ENCODE measurements at regions not wholly inside any gene's neighbourhood (a gene's known extent, or its start where the extent isn't known, plus 50 kb on each side); places are given as distances from the start of the nearest gene placed in this dataset.
"Not testable (repeated sequence)": the region's sequence is repeated elsewhere in the genome, so short reads cannot be mapped to it uniquely, and the experiment has no call there.

DNA sequence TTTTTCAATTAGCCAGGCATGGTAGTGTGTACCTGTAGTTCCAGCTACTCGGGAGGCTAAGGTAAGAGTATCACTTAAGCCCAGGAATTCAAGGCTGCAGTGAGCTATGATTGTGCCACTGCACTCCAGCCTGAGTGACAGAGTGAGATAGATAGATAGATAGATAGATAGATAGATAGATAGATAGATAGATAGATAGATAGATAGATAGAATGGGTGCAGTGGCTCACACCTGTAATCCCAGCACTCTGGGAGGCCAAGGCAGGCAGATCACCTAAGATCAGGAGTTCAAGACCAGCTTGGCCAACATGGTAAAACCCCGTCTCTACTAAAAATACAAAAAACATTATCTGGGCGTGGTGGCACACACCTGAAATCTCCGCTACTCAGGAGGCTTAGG lies 85.6 kb upstream of the CAB39 start:
- TF ChIP-seq, protein P1, sequence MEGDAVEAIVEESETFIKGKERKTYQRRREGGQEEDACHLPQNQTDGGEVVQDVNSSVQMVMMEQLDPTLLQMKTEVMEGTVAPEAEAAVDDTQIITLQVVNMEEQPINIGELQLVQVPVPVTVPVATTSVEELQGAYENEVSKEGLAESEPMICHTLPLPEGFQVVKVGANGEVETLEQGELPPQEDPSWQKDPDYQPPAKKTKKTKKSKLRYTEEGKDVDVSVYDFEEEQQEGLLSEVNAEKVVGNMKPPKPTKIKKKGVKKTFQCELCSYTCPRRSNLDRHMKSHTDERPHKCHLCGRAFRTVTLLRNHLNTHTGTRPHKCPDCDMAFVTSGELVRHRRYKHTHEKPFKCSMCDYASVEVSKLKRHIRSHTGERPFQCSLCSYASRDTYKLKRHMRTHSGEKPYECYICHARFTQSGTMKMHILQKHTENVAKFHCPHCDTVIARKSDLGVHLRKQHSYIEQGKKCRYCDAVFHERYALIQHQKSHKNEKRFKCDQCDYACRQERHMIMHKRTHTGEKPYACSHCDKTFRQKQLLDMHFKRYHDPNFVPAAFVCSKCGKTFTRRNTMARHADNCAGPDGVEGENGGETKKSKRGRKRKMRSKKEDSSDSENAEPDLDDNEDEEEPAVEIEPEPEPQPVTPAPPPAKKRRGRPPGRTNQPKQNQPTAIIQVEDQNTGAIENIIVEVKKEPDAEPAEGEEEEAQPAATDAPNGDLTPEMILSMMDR (tag by site-specific recombination; IDR thresholded peaks at IDR 0.05): not testable (repeated sequence)
- not testable (repeated sequence) for TF ChIP-seq YY1 (tag by site-specific recombination; IDR thresholded peaks at IDR 0.05); ZNF660 (tag by site-specific recombination; IDR thresholded peaks at IDR 0.05); RBAK (tag by site-specific recombination; IDR thresholded peaks at IDR 0.05); ZNF10 (tag by site-specific recombination; IDR thresholded peaks at IDR 0.05); ZNF776 (tag by site-specific recombination; IDR thresholded peaks at IDR 0.05; ENCODE audit: borderline replicate concordance); ZFP41 (tag by site-specific recombination; IDR thresholded peaks at IDR 0.05; ENCODE audit: borderline replicate concordance); BCL11A (tag by site-specific recombination; IDR thresholded peaks at IDR 0.05; ENCODE audit: low read depth); ZNF138 (tag by site-specific recombination; IDR thresholded peaks at IDR 0.05; ENCODE audit: borderline replicate concordance); ZNF768 (tag by site-specific recombination; IDR thresholded peaks at IDR 0.05); IKZF3 (tag by site-specific recombination; IDR thresholded peaks at IDR 0.05)
- TF ChIP-seq, protein P2, sequence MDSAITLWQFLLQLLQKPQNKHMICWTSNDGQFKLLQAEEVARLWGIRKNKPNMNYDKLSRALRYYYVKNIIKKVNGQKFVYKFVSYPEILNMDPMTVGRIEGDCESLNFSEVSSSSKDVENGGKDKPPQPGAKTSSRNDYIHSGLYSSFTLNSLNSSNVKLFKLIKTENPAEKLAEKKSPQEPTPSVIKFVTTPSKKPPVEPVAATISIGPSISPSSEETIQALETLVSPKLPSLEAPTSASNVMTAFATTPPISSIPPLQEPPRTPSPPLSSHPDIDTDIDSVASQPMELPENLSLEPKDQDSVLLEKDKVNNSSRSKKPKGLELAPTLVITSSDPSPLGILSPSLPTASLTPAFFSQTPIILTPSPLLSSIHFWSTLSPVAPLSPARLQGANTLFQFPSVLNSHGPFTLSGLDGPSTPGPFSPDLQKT (IDR thresholded peaks at IDR 0.05; ENCODE audit: borderline replicate concordance, low read depth, low read length): not testable (repeated sequence)
- TF ChIP-seq, protein P3, sequence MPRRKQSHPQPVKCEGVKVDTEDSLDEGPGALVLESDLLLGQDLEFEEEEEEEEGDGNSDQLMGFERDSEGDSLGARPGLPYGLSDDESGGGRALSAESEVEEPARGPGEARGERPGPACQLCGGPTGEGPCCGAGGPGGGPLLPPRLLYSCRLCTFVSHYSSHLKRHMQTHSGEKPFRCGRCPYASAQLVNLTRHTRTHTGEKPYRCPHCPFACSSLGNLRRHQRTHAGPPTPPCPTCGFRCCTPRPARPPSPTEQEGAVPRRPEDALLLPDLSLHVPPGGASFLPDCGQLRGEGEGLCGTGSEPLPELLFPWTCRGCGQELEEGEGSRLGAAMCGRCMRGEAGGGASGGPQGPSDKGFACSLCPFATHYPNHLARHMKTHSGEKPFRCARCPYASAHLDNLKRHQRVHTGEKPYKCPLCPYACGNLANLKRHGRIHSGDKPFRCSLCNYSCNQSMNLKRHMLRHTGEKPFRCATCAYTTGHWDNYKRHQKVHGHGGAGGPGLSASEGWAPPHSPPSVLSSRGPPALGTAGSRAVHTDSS (tag by site-specific recombination; IDR thresholded peaks at IDR 0.05): not testable (repeated sequence)
- TF ChIP-seq, protein P4, sequence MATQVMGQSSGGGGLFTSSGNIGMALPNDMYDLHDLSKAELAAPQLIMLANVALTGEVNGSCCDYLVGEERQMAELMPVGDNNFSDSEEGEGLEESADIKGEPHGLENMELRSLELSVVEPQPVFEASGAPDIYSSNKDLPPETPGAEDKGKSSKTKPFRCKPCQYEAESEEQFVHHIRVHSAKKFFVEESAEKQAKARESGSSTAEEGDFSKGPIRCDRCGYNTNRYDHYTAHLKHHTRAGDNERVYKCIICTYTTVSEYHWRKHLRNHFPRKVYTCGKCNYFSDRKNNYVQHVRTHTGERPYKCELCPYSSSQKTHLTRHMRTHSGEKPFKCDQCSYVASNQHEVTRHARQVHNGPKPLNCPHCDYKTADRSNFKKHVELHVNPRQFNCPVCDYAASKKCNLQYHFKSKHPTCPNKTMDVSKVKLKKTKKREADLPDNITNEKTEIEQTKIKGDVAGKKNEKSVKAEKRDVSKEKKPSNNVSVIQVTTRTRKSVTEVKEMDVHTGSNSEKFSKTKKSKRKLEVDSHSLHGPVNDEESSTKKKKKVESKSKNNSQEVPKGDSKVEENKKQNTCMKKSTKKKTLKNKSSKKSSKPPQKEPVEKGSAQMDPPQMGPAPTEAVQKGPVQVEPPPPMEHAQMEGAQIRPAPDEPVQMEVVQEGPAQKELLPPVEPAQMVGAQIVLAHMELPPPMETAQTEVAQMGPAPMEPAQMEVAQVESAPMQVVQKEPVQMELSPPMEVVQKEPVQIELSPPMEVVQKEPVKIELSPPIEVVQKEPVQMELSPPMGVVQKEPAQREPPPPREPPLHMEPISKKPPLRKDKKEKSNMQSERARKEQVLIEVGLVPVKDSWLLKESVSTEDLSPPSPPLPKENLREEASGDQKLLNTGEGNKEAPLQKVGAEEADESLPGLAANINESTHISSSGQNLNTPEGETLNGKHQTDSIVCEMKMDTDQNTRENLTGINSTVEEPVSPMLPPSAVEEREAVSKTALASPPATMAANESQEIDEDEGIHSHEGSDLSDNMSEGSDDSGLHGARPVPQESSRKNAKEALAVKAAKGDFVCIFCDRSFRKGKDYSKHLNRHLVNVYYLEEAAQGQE (tag by site-specific recombination; IDR thresholded peaks at IDR 0.05): not testable (repeated sequence)

Data from HEK293 (cell line).